ENCODE measurements at regions not wholly inside any gene's neighbourhood (a gene's known extent, or its start where the extent isn't known, plus 50 kb on each side); places are given as distances from the start of the nearest gene placed in this dataset.

- peaks cover 28% of the 10 kb centered on the region for H3K9me3 Mint-ChIP-seq (ENCODE audit: low read depth)
- CTCF ChIA-PET, result no interaction called here
These were observed 1494.7 kb upstream of the CDH8 start for GRCh38 chr16:63530974-63531373.

GRCh38 chr16:63530208-63530607 is 1494.0 kb upstream of the CDH8 start:
- ATAC-seq (no peak), DNase-seq (no peak)
- Mint-ChIP-seq H3K9me3 (ENCODE audit: low read depth) (peaks cover 32% of the 10 kb centered on the region), H3K27me3 (no peaks in the 10 kb centered on the region), H3K4me1 (no peaks in the 10 kb centered on the region), H3K4me3 (no peak overlapping the region), H3K27ac (no peak overlapping the region), H3K36me3 (no peaks in the 10 kb centered on the region)
- CTCF ChIA-PET, result no interaction called here

More at GRCh38 chr16:63530974-63531373, 1494.7 kb upstream of the CDH8 start:
- H3K27ac Mint-ChIP-seq, result no peak overlapping the region
- DNase-seq (no peak), ATAC-seq (no peak)
- no peaks in the 10 kb centered on the region for H3K27me3 Mint-ChIP-seq
- H3K36me3 Mint-ChIP-seq, result no peaks in the 10 kb centered on the region
- H3K4me1 Mint-ChIP-seq, result no peaks in the 10 kb centered on the region
- H3K4me3 Mint-ChIP-seq, result no peak overlapping the region

- H3K4me1 Mint-ChIP-seq, result no peaks in the 10 kb centered on the region
- no peak overlapping the region for H3K27ac Mint-ChIP-seq
- DNase-seq (no peak), ATAC-seq (no peak)
- CTCF ChIA-PET, result no interaction called here
- peaks cover 36% of the 10 kb centered on the region for H3K9me3 Mint-ChIP-seq (ENCODE audit: low read depth)
- no peaks in the 10 kb centered on the region for H3K36me3 Mint-ChIP-seq
- H3K4me3 Mint-ChIP-seq, result no peak overlapping the region
- H3K27me3 Mint-ChIP-seq, result no peaks in the 10 kb centered on the region
These were observed 1491.2 kb upstream of the CDH8 start for GRCh38 chr16:63527404-63527803.

GRCh38 chr16:63516394-63516793 is 1480.2 kb upstream of the CDH8 start:
- H3K9me3 Mint-ChIP-seq (ENCODE audit: low read depth), result peaks cover 2% of the 10 kb centered on the region
- CTCF ChIA-PET, result no interaction called here
- no peak for ATAC-seq
- H3K27ac Mint-ChIP-seq, result no peak overlapping the region
- H3K4me1 Mint-ChIP-seq, result no peaks in the 10 kb centered on the region
- no peaks in the 10 kb centered on the region for H3K27me3 Mint-ChIP-seq
- no peak overlapping the region for H3K4me3 Mint-ChIP-seq
- DNase-seq, result no peak
- no peaks in the 10 kb centered on the region for H3K36me3 Mint-ChIP-seq

GRCh38 chr16:63512910-63513309 is 1476.7 kb upstream of the CDH8 start:
- ATAC-seq, result no peak
- H3K36me3 Mint-ChIP-seq, result no peaks in the 10 kb centered on the region

GRCh38 chr16:63497408-63497807 is 1461.2 kb upstream of the CDH8 start:
- ATAC-seq (no peak), DNase-seq (no peak)
- H3K4me3 Mint-ChIP-seq, result no peak overlapping the region
- CTCF ChIA-PET, result no interaction called here
- no peaks in the 10 kb centered on the region for H3K36me3 Mint-ChIP-seq
- no peaks in the 10 kb centered on the region for H3K4me1 Mint-ChIP-seq
- H3K27me3 Mint-ChIP-seq, result no peaks in the 10 kb centered on the region
- H3K27ac Mint-ChIP-seq, result no peak overlapping the region
- peaks cover 2% of the 10 kb centered on the region for H3K9me3 Mint-ChIP-seq (ENCODE audit: low read depth)

More at GRCh38 chr16:63512910-63513309, 1476.7 kb upstream of the CDH8 start:
- Mint-ChIP-seq H3K27ac (no peak overlapping the region), H3K27me3 (no peaks in the 10 kb centered on the region), H3K4me1 (no peaks in the 10 kb centered on the region), H3K9me3 (ENCODE audit: low read depth) (peaks cover 4% of the 10 kb centered on the region), H3K4me3 (no peak overlapping the region)
- CTCF ChIA-PET, result no interaction called here
- DNase-seq, result no peak

- H3K4me1 Mint-ChIP-seq, result no peaks in the 10 kb centered on the region
- H3K27me3 Mint-ChIP-seq, result no peaks in the 10 kb centered on the region
- no peak overlapping the region for H3K4me3 Mint-ChIP-seq
- peaks cover 2% of the 10 kb centered on the region for H3K9me3 Mint-ChIP-seq (ENCODE audit: low read depth)
- DNase-seq (no peak), ATAC-seq (no peak)
- CTCF ChIA-PET, result no interaction called here
- H3K27ac Mint-ChIP-seq, result no peak overlapping the region
- no peaks in the 10 kb centered on the region for H3K36me3 Mint-ChIP-seq
These were observed 1460.0 kb upstream of the CDH8 start for GRCh38 chr16:63496282-63496681.

- no peaks in the 10 kb centered on the region for H3K4me1 Mint-ChIP-seq
- ATAC-seq, result no peak
- H3K27ac Mint-ChIP-seq, result no peak overlapping the region
- peaks cover 13% of the 10 kb centered on the region for H3K9me3 Mint-ChIP-seq (ENCODE audit: low read depth)
- no peaks in the 10 kb centered on the region for H3K36me3 Mint-ChIP-seq
- H3K27me3 Mint-ChIP-seq, result no peaks in the 10 kb centered on the region
- CTCF ChIA-PET, result no interaction called here
- no peak for DNase-seq
- no peak overlapping the region for H3K4me3 Mint-ChIP-seq
These were observed 1452.7 kb upstream of the CDH8 start for GRCh38 chr16:63488955-63489354.

- DNase-seq (no peak), ATAC-seq (no peak)
- Mint-ChIP-seq H3K4me3 (no peak overlapping the region), H3K9me3 (ENCODE audit: low read depth) (peaks cover 8% of the 10 kb centered on the region), H3K36me3 (no peaks in the 10 kb centered on the region), H3K4me1 (no peaks in the 10 kb centered on the region), H3K27me3 (no peaks in the 10 kb centered on the region), H3K27ac (no peak overlapping the region)
- CTCF ChIA-PET, result no interaction called here
These were observed 1444.8 kb upstream of the CDH8 start for GRCh38 chr16:63481060-63481459.

GRCh38 chr16:63473725-63474124 is 1437.5 kb upstream of the CDH8 start:
- H3K27me3 Mint-ChIP-seq, result no peaks in the 10 kb centered on the region
- H3K9me3 Mint-ChIP-seq (ENCODE audit: low read depth), result peaks cover 22% of the 10 kb centered on the region
- no peaks in the 10 kb centered on the region for H3K4me1 Mint-ChIP-seq
- H3K36me3 Mint-ChIP-seq, result no peaks in the 10 kb centered on the region
- no peak for ATAC-seq
- no peak for DNase-seq
- H3K27ac Mint-ChIP-seq, result no peak overlapping the region
- H3K4me3 Mint-ChIP-seq, result no peak overlapping the region
- CTCF ChIA-PET, result no interaction called here

- ATAC-seq (no peak), DNase-seq (no peak)
- H3K27me3 Mint-ChIP-seq, result no peaks in the 10 kb centered on the region
- CTCF ChIA-PET, result no interaction called here
- H3K36me3 Mint-ChIP-seq, result no peaks in the 10 kb centered on the region
- no peak overlapping the region for H3K27ac Mint-ChIP-seq
- H3K9me3 Mint-ChIP-seq (ENCODE audit: low read depth), result peaks cover 18% of the 10 kb centered on the region
- H3K4me1 Mint-ChIP-seq, result no peaks in the 10 kb centered on the region
- no peak overlapping the region for H3K4me3 Mint-ChIP-seq
These were observed 1431.3 kb upstream of the CDH8 start for GRCh38 chr16:63467513-63467912.

GRCh38 chr16:63462316-63462715 is 1426.1 kb upstream of the CDH8 start:
- H3K27me3 Mint-ChIP-seq, result no peaks in the 10 kb centered on the region
- no peak overlapping the region for H3K27ac Mint-ChIP-seq
- H3K36me3 Mint-ChIP-seq, result no peaks in the 10 kb centered on the region
- peaks cover 20% of the 10 kb centered on the region for H3K9me3 Mint-ChIP-seq (ENCODE audit: low read depth)
- DNase-seq (no peak), ATAC-seq (no peak)
- H3K4me3 Mint-ChIP-seq, result no peak overlapping the region
- CTCF ChIA-PET, result no interaction called here
- no peaks in the 10 kb centered on the region for H3K4me1 Mint-ChIP-seq

- DNase-seq, result no peak
- Mint-ChIP-seq H3K9me3 (ENCODE audit: low read depth) (peaks cover 20% of the 10 kb centered on the region), H3K27ac (no peak overlapping the region), H3K27me3 (no peaks in the 10 kb centered on the region), H3K4me3 (no peak overlapping the region), H3K36me3 (no peaks in the 10 kb centered on the region), H3K4me1 (no peaks in the 10 kb centered on the region)
- CTCF ChIA-PET, result no interaction called here
- ATAC-seq, result no peak
These were observed 1425.1 kb upstream of the CDH8 start for GRCh38 chr16:63461248-63461841.

- CTCF ChIA-PET, result no interaction called here
These were observed 1422.6 kb upstream of the CDH8 start for GRCh38 chr16:63458846-63459245.

GRCh38 chr16:63457869-63458268 is 1421.6 kb upstream of the CDH8 start:
- H3K36me3 Mint-ChIP-seq, result no peaks in the 10 kb centered on the region
- peaks cover 17% of the 10 kb centered on the region for H3K9me3 Mint-ChIP-seq (ENCODE audit: low read depth)
- DNase-seq, result no peak
- CTCF ChIA-PET, result no interaction called here
- H3K4me3 Mint-ChIP-seq, result no peak overlapping the region
- H3K27me3 Mint-ChIP-seq, result no peaks in the 10 kb centered on the region
- H3K27ac Mint-ChIP-seq, result no peak overlapping the region
- H3K4me1 Mint-ChIP-seq, result no peaks in the 10 kb centered on the region
- no peak for ATAC-seq

More at GRCh38 chr16:63458846-63459245, 1422.6 kb upstream of the CDH8 start:
- no peaks in the 10 kb centered on the region for H3K27me3 Mint-ChIP-seq
- no peak overlapping the region for H3K27ac Mint-ChIP-seq
- H3K4me1 Mint-ChIP-seq, result no peaks in the 10 kb centered on the region
- peaks cover 20% of the 10 kb centered on the region for H3K9me3 Mint-ChIP-seq (ENCODE audit: low read depth)
- no peaks in the 10 kb centered on the region for H3K36me3 Mint-ChIP-seq
- no peak for ATAC-seq
- H3K4me3 Mint-ChIP-seq, result no peak overlapping the region
- DNase-seq, result no peak
